ENCODE measurements at regions not wholly inside any gene's neighbourhood (a gene's known extent, or its start where the extent isn't known, plus 50 kb on each side); places are given as distances from the start of the nearest gene placed in this dataset.

DNA sequence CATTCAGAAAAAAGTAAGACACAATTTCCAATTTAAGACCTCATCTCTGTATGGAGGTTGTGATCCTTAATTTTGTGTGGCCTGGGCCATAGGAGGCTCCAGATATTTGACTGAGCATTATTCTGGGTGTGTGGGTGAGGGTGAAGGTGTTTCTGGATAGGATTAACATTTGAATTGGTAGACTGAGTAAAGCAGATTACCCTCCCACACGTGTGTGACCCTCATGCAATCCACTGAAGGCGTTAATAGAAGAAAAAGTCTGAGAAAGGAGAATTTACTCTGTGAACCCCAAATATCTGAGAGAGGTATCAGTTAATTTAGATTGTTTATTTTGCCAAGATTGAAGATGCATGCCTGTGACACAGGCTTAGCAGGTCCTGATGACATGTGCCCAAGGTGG lies 328.0 kb upstream of the POT1 start:
- Histone ChIP-seq H3K27me3 (no peaks in the 10 kb centered on the region), H3K4me1 (no peaks in the 10 kb centered on the region), H3K9me3 (no peaks in the 10 kb centered on the region), H3K4me3 (no peak overlapping the region), H3K36me3 (no peaks in the 10 kb centered on the region), H3K27ac (no peak overlapping the region)
- TF ChIP-seq, protein P1, sequence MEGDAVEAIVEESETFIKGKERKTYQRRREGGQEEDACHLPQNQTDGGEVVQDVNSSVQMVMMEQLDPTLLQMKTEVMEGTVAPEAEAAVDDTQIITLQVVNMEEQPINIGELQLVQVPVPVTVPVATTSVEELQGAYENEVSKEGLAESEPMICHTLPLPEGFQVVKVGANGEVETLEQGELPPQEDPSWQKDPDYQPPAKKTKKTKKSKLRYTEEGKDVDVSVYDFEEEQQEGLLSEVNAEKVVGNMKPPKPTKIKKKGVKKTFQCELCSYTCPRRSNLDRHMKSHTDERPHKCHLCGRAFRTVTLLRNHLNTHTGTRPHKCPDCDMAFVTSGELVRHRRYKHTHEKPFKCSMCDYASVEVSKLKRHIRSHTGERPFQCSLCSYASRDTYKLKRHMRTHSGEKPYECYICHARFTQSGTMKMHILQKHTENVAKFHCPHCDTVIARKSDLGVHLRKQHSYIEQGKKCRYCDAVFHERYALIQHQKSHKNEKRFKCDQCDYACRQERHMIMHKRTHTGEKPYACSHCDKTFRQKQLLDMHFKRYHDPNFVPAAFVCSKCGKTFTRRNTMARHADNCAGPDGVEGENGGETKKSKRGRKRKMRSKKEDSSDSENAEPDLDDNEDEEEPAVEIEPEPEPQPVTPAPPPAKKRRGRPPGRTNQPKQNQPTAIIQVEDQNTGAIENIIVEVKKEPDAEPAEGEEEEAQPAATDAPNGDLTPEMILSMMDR (IDR thresholded peaks at IDR 0.05 in 4 of 5, conservative IDR thresholded peaks at IDR 0.05 in 1 of 5) = no peak
- no peak for TF ChIP-seq POLR2A (IDR thresholded peaks at IDR 0.05)
- DNase-seq (no peak), ATAC-seq (no peak)
- in situ Hi-C loops (cut with MboI; ENCODE audit: low sequenced_read_pairs in 4 of 4) (no loop called here), intact Hi-C loops (cut with DNase I; ENCODE audit: low total_unique reads) (no loop called here)

DNA sequence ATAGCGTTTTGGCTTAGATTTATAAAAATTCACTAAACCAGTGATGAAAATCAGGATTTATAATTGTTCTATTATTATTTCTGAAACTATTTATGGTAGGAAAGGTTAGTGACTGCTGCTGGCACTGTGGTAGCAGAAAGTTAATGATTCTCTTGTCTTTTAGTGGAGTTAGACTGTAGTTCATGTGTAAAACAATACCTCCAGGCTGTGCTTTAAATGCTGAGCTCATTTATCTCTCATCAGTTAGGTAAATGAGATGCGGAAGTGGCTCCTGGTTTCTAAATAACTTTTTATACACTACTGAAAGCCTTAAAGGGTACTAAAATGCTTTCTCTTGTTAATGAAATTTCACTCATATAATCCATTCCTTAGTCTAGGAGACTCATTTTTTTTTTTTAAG lies 326.8 kb upstream of the POT1 start:
- Histone ChIP-seq H3K4me3 (no peak overlapping the region), H3K27ac (no peak overlapping the region), H3K27me3 (no peaks in the 10 kb centered on the region), H3K9me3 (no peaks in the 10 kb centered on the region), H3K36me3 (no peaks in the 10 kb centered on the region), H3K4me1 (no peaks in the 10 kb centered on the region)
- no peak for ATAC-seq
- in situ Hi-C loops (cut with MboI; ENCODE audit: low sequenced_read_pairs in 4 of 4) (no loop called here), intact Hi-C loops (cut with DNase I; ENCODE audit: low total_unique reads) (no loop called here)
- no peak for DNase-seq
- TF ChIP-seq, protein P1 (IDR thresholded peaks at IDR 0.05 in 4 of 5, conservative IDR thresholded peaks at IDR 0.05 in 1 of 5) = no peak
- TF ChIP-seq POLR2A (IDR thresholded peaks at IDR 0.05) = no peak

DNA sequence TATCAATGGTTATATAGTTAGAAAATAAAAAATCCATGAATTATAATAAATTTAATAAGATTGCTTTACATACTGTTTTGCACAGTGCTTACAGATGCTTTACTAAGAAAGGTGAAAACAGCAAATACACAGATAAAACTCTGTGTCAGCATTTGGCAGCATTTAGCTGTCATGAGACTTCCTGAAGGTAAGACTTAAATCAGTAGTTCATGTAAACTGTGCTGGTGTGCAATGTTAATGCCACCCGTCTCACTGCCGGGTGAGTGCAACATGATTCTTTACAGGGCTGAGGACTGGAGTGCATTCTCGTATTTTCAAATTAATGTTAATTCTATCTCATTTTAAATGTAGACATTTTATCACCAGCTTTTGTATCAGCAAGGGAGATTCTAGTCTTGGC lies 326.2 kb upstream of the POT1 start:
- H3K27me3 ChIP-seq = no peaks in the 10 kb centered on the region
- H3K4me3 ChIP-seq = no peak overlapping the region
- ATAC-seq = no peak
- no peaks in the 10 kb centered on the region for H3K9me3 ChIP-seq
- TF ChIP-seq, protein P1 (IDR thresholded peaks at IDR 0.05 in 4 of 5, conservative IDR thresholded peaks at IDR 0.05 in 1 of 5) = no peak
- TF ChIP-seq POLR2A (IDR thresholded peaks at IDR 0.05) = no peak
- intact Hi-C loops (cut with DNase I; ENCODE audit: low total_unique reads) = no loop called here
- no peaks in the 10 kb centered on the region for H3K4me1 ChIP-seq
- no peak overlapping the region for H3K27ac ChIP-seq
- DNase-seq = no peak
- in situ Hi-C loops (cut with MboI; ENCODE audit: low sequenced_read_pairs in 4 of 4) = no loop called here
- no peaks in the 10 kb centered on the region for H3K36me3 ChIP-seq

DNA sequence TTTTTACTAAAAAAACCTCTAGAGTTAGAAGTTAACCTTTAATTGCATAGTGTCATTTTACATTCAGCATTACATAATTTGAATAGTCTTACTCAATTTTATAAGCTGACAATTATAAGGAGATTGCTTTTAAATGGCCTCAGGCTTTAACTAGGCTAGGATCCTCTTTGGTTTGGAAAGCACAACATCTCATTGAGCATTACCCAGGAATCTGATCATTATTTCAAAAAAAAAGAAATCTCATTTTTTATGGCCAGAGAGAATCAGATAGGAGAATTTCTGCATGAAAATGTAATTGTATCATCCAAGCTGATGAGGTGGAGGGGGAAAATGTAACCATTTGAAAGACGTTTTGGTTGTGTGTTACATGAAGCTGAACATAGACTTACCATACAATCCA lies 324.9 kb upstream of the POT1 start:
- in situ Hi-C loops (cut with MboI; ENCODE audit: low sequenced_read_pairs in 4 of 4) = no loop called here
- no peaks in the 10 kb centered on the region for H3K9me3 ChIP-seq
- intact Hi-C loops (cut with DNase I; ENCODE audit: low total_unique reads) = no loop called here
- TF ChIP-seq POLR2A (IDR thresholded peaks at IDR 0.05) = no peak
- TF ChIP-seq, protein P1 (IDR thresholded peaks at IDR 0.05 in 4 of 5, conservative IDR thresholded peaks at IDR 0.05 in 1 of 5) = no peak
- DNase-seq = no peak
- H3K27ac ChIP-seq = no peak overlapping the region
- no peak for ATAC-seq
- H3K36me3 ChIP-seq = no peaks in the 10 kb centered on the region
- no peak overlapping the region for H3K4me3 ChIP-seq
- no peaks in the 10 kb centered on the region for H3K27me3 ChIP-seq
- H3K4me1 ChIP-seq = no peaks in the 10 kb centered on the region

DNA sequence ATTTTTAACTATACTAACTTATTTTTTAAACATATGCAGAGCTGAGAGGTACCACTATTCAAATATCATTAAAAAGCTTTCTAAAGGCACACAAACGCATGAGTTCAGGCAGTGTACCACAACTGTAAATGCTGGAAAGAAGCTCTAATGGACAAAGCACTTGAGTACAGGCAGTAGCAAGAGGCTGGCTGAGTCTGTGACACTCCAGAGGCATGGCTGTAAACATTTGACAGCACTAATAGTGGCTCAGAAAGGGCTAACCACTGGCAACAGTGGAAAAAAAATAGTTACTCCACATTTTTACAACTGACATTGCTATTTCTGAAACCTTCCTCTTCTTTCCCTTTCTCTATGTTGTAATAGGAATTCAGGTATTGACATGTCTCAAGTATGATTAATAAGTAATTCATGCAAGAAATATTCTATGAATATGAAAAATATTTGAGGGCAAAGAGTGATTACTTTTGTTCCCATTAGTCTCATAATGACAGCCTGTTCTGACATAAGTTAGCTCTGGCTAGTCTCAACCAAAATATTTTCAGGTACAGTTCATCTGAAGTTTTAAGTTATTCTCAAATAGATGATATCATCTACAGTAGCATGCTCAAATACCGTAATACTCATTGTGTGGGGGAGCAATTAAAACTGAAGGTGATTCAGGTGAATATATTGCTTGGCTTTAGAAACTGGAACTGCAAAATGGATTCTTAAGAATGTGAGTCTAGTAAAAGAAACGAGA lies 324.0 kb upstream of the POT1 start:
- H3K36me3 ChIP-seq = no peaks in the 10 kb centered on the region
- TF ChIP-seq, protein P1 (IDR thresholded peaks at IDR 0.05 in 4 of 5, conservative IDR thresholded peaks at IDR 0.05 in 1 of 5) = no peak
- no peak for TF ChIP-seq POLR2A (IDR thresholded peaks at IDR 0.05)
- DNase-seq (no peak), ATAC-seq (no peak)
- in situ Hi-C loops (cut with MboI; ENCODE audit: low sequenced_read_pairs in 4 of 4) (no loop called here), intact Hi-C loops (cut with DNase I; ENCODE audit: low total_unique reads) (no loop called here)
- no peaks in the 10 kb centered on the region for H3K27me3 ChIP-seq
- H3K9me3 ChIP-seq = no peaks in the 10 kb centered on the region
- H3K4me3 ChIP-seq = no peak overlapping the region
- no peak overlapping the region for H3K27ac ChIP-seq
- no peaks in the 10 kb centered on the region for H3K4me1 ChIP-seq

Data from gastrocnemius medialis (tissue), 4 donors.